ENCODE measurements at regions not wholly inside any gene's neighbourhood (a gene's known extent, or its start where the extent isn't known, plus 50 kb on each side); places are given as distances from the start of the nearest gene placed in this dataset.

- Histone ChIP-seq H3K27ac (ENCODE audit: low read depth, low read length) (no peak overlapping the region), H3K4me3 (ENCODE audit: low read length) (no peak overlapping the region), H3K4me1 (ENCODE audit: control insufficient read depth, low read length) (no peaks in the 10 kb centered on the region), H3F3A (ENCODE audit: control insufficient read depth, insufficient read depth) (no peaks in the 10 kb centered on the region), H3K4me2 (ENCODE audit: low read length) (no peak overlapping the region), H3K9me2 (replicated peaks; ENCODE audit: control insufficient read depth, low read length) (no peaks in the 10 kb centered on the region), H3K79me2 (ENCODE audit: control insufficient read depth, low read length) (no peaks in the 10 kb centered on the region), H3K36me3 (ENCODE audit: control insufficient read depth, low read length) (no peaks in the 10 kb centered on the region), H3K9me3 (ENCODE audit: control insufficient read depth, insufficient read depth, low read length) (no peaks in the 10 kb centered on the region), H4K20me1 (ENCODE audit: control insufficient read depth, insufficient read depth, low read depth, low read length) (no peaks in the 10 kb centered on the region), H3K27me3 (ENCODE audit: control insufficient read depth, low read length) (no peaks in the 10 kb centered on the region)
- TF ChIP-seq EZH2phosphoT487 (IDR thresholded peaks at IDR 0.05; ENCODE audit: borderline replicate concordance, low read length) (no peak), CTCF (IDR thresholded peaks at IDR 0.05; ENCODE audit: low read depth, low read length, poor library complexity, severe bottlenecking) (no peak)
Observed at GRCh38 chr10:10490581-10490980, 527.1 kb upstream of the CELF2 start.

- Histone ChIP-seq H3K4me2 (ENCODE audit: low read length) (no peak overlapping the region), H3K9me2 (replicated peaks; ENCODE audit: control insufficient read depth, low read length) (no peaks in the 10 kb centered on the region), H3K27ac (ENCODE audit: low read depth, low read length) (no peak overlapping the region), H3F3A (ENCODE audit: control insufficient read depth, insufficient read depth) (no peaks in the 10 kb centered on the region), H3K9me3 (ENCODE audit: control insufficient read depth, insufficient read depth, low read length) (no peaks in the 10 kb centered on the region), H3K79me2 (ENCODE audit: control insufficient read depth, low read length) (no peaks in the 10 kb centered on the region), H3K36me3 (ENCODE audit: control insufficient read depth, low read length) (no peaks in the 10 kb centered on the region), H3K4me1 (ENCODE audit: control insufficient read depth, low read length) (no peaks in the 10 kb centered on the region), H3K27me3 (ENCODE audit: control insufficient read depth, low read length) (no peaks in the 10 kb centered on the region), H4K20me1 (ENCODE audit: control insufficient read depth, insufficient read depth, low read depth, low read length) (no peaks in the 10 kb centered on the region), H3K4me3 (ENCODE audit: low read length) (no peak overlapping the region)
- no peak for TF ChIP-seq CTCF (IDR thresholded peaks at IDR 0.05; ENCODE audit: low read depth, low read length, poor library complexity, severe bottlenecking)
- no peak for TF ChIP-seq EZH2phosphoT487 (IDR thresholded peaks at IDR 0.05; ENCODE audit: borderline replicate concordance, low read length)
Observed at GRCh38 chr10:10492420-10492819, 525.3 kb upstream of the CELF2 start.

GRCh38 chr10:10493833-10494232 lies 523.8 kb upstream of the CELF2 start:
- Histone ChIP-seq H3K4me2 (ENCODE audit: low read length) (no peak overlapping the region), H3K9me2 (replicated peaks; ENCODE audit: control insufficient read depth, low read length) (no peaks in the 10 kb centered on the region), H3K27ac (ENCODE audit: low read depth, low read length) (no peak overlapping the region), H3K27me3 (ENCODE audit: control insufficient read depth, low read length) (no peaks in the 10 kb centered on the region), H3F3A (ENCODE audit: control insufficient read depth, insufficient read depth) (no peaks in the 10 kb centered on the region), H3K79me2 (ENCODE audit: control insufficient read depth, low read length) (no peaks in the 10 kb centered on the region), H3K9me3 (ENCODE audit: control insufficient read depth, insufficient read depth, low read length) (no peaks in the 10 kb centered on the region), H3K4me3 (ENCODE audit: low read length) (no peak overlapping the region), H4K20me1 (ENCODE audit: control insufficient read depth, insufficient read depth, low read depth, low read length) (no peaks in the 10 kb centered on the region), H3K36me3 (ENCODE audit: control insufficient read depth, low read length) (no peaks in the 10 kb centered on the region), H3K4me1 (ENCODE audit: control insufficient read depth, low read length) (no peaks in the 10 kb centered on the region)
- TF ChIP-seq CTCF (IDR thresholded peaks at IDR 0.05; ENCODE audit: low read depth, low read length, poor library complexity, severe bottlenecking) (no peak), EZH2phosphoT487 (IDR thresholded peaks at IDR 0.05; ENCODE audit: borderline replicate concordance, low read length) (no peak)

GRCh38 chr10:10497245-10497644 lies 520.4 kb upstream of the CELF2 start:
- Histone ChIP-seq H3K36me3 (ENCODE audit: control insufficient read depth, low read length) (no peaks in the 10 kb centered on the region), H3K27me3 (ENCODE audit: control insufficient read depth, low read length) (no peaks in the 10 kb centered on the region)

More at GRCh38 chr10:10497245-10497644, 520.4 kb upstream of the CELF2 start:
- H3K9me3 ChIP-seq (ENCODE audit: control insufficient read depth, insufficient read depth, low read length), result no peaks in the 10 kb centered on the region
- H3K4me2 ChIP-seq (ENCODE audit: low read length), result no peak overlapping the region
- no peak overlapping the region for H3K27ac ChIP-seq (ENCODE audit: low read depth, low read length)
- H3K4me3 ChIP-seq (ENCODE audit: low read length), result no peak overlapping the region
- no peak for TF ChIP-seq CTCF (IDR thresholded peaks at IDR 0.05; ENCODE audit: low read depth, low read length, poor library complexity, severe bottlenecking)
- no peak for TF ChIP-seq EZH2phosphoT487 (IDR thresholded peaks at IDR 0.05; ENCODE audit: borderline replicate concordance, low read length)
- H3K4me1 ChIP-seq (ENCODE audit: control insufficient read depth, low read length), result no peaks in the 10 kb centered on the region
- no peaks in the 10 kb centered on the region for H3F3A ChIP-seq (ENCODE audit: control insufficient read depth, insufficient read depth)
- H3K79me2 ChIP-seq (ENCODE audit: control insufficient read depth, low read length), result no peaks in the 10 kb centered on the region
- no peaks in the 10 kb centered on the region for H4K20me1 ChIP-seq (ENCODE audit: control insufficient read depth, insufficient read depth, low read depth, low read length)
- no peaks in the 10 kb centered on the region for H3K9me2 ChIP-seq (replicated peaks; ENCODE audit: control insufficient read depth, low read length)

Data from DOHH2 (cell line).